Small intestine (tissue), 7 donors: ENCODE measurements at regions not wholly inside any gene's neighbourhood (a gene's known extent, or its start where the extent isn't known, plus 50 kb on each side); places are given as distances from the start of the nearest gene placed in this dataset.
A peak's percentile ranks its signal among the peaks of the same experiment; 100 is the strongest.
"Not testable (repeated sequence)": the region's sequence is repeated elsewhere in the genome, so short reads cannot be mapped to it uniquely, and the experiment has no call there.

ENCODE experiments used
- DNase-seq, 2 donors: peaks; one replicate each; pipeline versions ENCODE4 v3.0.0 to v3.0.0-alpha.2; 2013
- FAIRE-seq: peaks from 2 replicates; lab custom pipeline; 2012; peaks lifted over from hg19 to GRCh38; lab: Jason Lieb, UNC
- H3K27ac ChIP-seq, 3 donors: one replicate each; pipeline ENCODE4 v1.5.1; 2013; ENCODE audit warnings: low read length in 2 of 3, mild to moderate bottlenecking in 2 of 3, control low read depth in 1 of 3, inconsistent platforms in 1 of 3, low read depth in 1 of 3, moderate library complexity in 1 of 3
- H3K27me3 ChIP-seq, 3 donors: one replicate each; pipeline ENCODE4 v1.6.1; 2013; ENCODE audit warnings: low read length in 3 of 3, inconsistent platforms in 1 of 3; ENCODE audit not compliant: control insufficient read depth in 3 of 3, insufficient read depth in 3 of 3
- H3K36me3 ChIP-seq, 3 donors: one replicate each; pipeline ENCODE4 v1.6.1; 2013; ENCODE audit warnings: low read length in 3 of 3, inconsistent platforms in 1 of 3, low read depth in 1 of 3, mild to moderate bottlenecking in 1 of 3, moderate library complexity in 1 of 3; ENCODE audit not compliant: control insufficient read depth in 3 of 3, insufficient read depth in 2 of 3
- H3K4me1 ChIP-seq, 3 donors: one replicate each; pipeline ENCODE4 v1.6.1; 2013; ENCODE audit warnings: low read length in 2 of 3, inconsistent platforms in 1 of 3, low read depth in 1 of 3, mild to moderate bottlenecking in 1 of 3, moderate library complexity in 1 of 3; ENCODE audit not compliant: control insufficient read depth in 3 of 3, insufficient read depth in 2 of 3
- H3K4me3 ChIP-seq, 3 donors: one replicate each; pipeline ENCODE4 v1.5.1; 2013; ENCODE audit warnings: low read length in 3 of 3, control low read depth in 1 of 3, inconsistent platforms in 1 of 3, low read depth in 1 of 3, mild to moderate bottlenecking in 1 of 3, moderate library complexity in 1 of 3
- H3K9me3 ChIP-seq, 2 donors: one replicate each; pipeline ENCODE4 v1.6.1; 2013; ENCODE audit warnings: low read depth in 1 of 2, low read length in 1 of 2; ENCODE audit not compliant: control insufficient read depth in 2 of 2, insufficient read depth in 1 of 2
- WGBS, 3 donors: extraction: QIAGEN DNeasy Blood & Tissue Kit; methylation state at CpG; one replicate each; pipeline ENCODE4 v1.1.7; 2013; 5-methylcytosine and 5-hydroxymethylcytosine counted together
- donor health status: healthy with polysubstance abuse.
- donor health status: control.
- donor health status: control.
- donor health status: Bipolar disorder and iron deficiency.
- donor health status: healthy.

GRCh38 chr2:234697300-234697876 is 200.5 kb upstream of the ARL4C start:
- H3K9me3 ChIP-seq = peaks cover 0 to 21% of the 10 kb centered on the region in 2 donors
- FAIRE-seq = not testable (repeated sequence)
- peak in 1 of 2 donors; percentile 50 for DNase-seq

GRCh38 chr2:234695981-234696380 is 199.1 kb upstream of the ARL4C start:
- Histone ChIP-seq H3K36me3 (no peaks in the 10 kb centered on the region), H3K4me1 (no peaks in the 10 kb centered on the region), H3K27me3 (no peaks in the 10 kb centered on the region), H3K27ac (no peak overlapping the region), H3K9me3 (peaks cover 0 to 21% of the 10 kb centered on the region in 2 donors), H3K4me3 (no peak overlapping the region)
- no peak for FAIRE-seq
- no peak for DNase-seq
- WGBS, 3 donors = 68 to 77% (median 74%) methylated on average over 2 of the region's 2 CpGs

More at GRCh38 chr2:234697300-234697876, 200.5 kb upstream of the ARL4C start:
- not testable (repeated sequence) for H3K4me3 ChIP-seq, H3K36me3 ChIP-seq, H3K27me3 ChIP-seq, H3K4me1 ChIP-seq, H3K27ac ChIP-seq

DNA sequence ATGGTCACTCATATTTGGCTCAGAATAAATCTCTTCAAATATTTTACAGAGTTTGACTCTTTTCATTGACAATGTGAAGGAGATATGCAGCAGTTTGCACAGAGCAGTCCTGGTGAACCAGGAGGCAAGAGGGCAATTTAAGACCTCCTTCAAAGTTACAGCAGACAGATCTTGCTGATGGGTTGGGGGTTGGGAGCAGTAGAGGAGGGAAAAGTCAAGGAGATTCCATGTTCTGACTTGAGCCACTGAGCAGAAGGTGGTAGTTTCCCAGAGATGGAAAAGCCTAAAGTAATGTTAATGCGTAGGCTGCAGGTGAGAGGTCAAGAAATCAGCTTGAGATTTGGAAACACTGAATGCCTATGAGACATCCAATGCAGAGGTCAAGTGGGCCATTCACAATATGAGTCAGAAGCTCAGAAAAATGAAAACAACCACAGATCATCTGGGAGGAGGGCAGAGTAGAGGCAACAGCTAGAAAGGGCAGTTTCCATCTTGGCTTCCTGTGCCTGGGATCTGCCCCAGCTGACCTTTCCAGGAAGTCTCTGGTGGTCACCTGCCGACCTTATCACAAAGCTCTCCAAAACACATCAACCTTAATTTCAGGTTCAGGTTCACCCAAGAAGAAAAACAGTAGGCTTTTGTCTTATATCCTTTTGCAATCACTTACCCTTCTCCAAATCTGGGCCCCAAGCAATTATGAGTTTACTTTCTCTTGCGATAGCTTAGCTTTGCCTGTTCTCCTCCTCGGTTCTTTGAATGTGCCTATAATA is 197.5 kb upstream of the ARL4C start:
- no peak overlapping the region for H3K4me3 ChIP-seq
- DNase-seq (peak in 1 of 2 donors; percentile 29), FAIRE-seq (no peak)
- no peaks in the 10 kb centered on the region for H3K4me1 ChIP-seq
- H3K9me3 ChIP-seq = peaks cover 0 to 21% of the 10 kb centered on the region in 2 donors
- no peaks in the 10 kb centered on the region for H3K36me3 ChIP-seq
- WGBS, 3 donors = 37 to 58% (median 38%) methylated on average over 4 of the region's 4 CpGs
- H3K27ac ChIP-seq = peak overlapping the region in 1 of 3 donors; percentile 1
- no peaks in the 10 kb centered on the region for H3K27me3 ChIP-seq

- not testable (repeated sequence) for H3K4me3 ChIP-seq, FAIRE-seq, H3K27ac ChIP-seq, H3K36me3 ChIP-seq, H3K27me3 ChIP-seq, H3K4me1 ChIP-seq, DNase-seq
- peaks cover 0 to 18% of the 10 kb centered on the region in 2 donors for H3K9me3 ChIP-seq
- 35 to 45% (median 39%) methylated on average over 2 of the region's 2 CpGs for WGBS, 3 donors
Observed at GRCh38 chr2:234693681-234694190, 196.9 kb upstream of the ARL4C start.

DNA sequence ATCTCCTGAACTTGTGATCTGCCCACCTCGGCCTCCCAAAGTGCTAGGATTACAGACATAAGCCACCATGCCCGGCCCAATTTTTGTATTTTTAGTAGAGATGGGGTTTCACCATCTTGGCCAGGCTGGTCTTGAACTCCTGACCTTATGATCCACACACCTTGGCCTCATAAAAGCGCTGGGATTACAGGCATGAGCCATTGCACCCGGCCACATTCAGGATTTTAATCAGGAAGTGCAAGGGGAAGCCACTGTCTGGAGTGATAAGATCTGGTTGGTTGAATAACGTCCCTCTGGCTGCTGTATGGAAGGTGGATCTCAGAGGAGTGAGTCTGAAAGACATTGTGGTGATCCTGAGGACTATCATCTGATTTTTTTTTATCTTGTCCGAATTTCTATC is 196.3 kb upstream of the ARL4C start:
- H3K36me3 ChIP-seq, H3K4me3 ChIP-seq, DNase-seq, H3K4me1 ChIP-seq, FAIRE-seq, H3K27ac ChIP-seq, H3K27me3 ChIP-seq: not testable (repeated sequence)
- 57 to 75% (median 66%) methylated on average over 6 of the region's 6 CpGs for WGBS, 3 donors
- peaks cover 0 to 18% of the 10 kb centered on the region in 2 donors for H3K9me3 ChIP-seq

- H3K4me1 ChIP-seq = no peaks in the 10 kb centered on the region
- WGBS, 3 donors = 60 to 69% (median 62%) methylated on average over 6 of the region's 6 CpGs
- DNase-seq (no peak), FAIRE-seq (no peak)
- no peaks in the 10 kb centered on the region for H3K27me3 ChIP-seq
- H3K36me3 ChIP-seq = no peaks in the 10 kb centered on the region
- peaks cover 0 to 16% of the 10 kb centered on the region in 2 donors for H3K9me3 ChIP-seq
- no peak overlapping the region for H3K4me3 ChIP-seq
- H3K27ac ChIP-seq = no peak overlapping the region
Observed at GRCh38 chr2:234691968-234692955, 195.4 kb upstream of the ARL4C start.

DNA sequence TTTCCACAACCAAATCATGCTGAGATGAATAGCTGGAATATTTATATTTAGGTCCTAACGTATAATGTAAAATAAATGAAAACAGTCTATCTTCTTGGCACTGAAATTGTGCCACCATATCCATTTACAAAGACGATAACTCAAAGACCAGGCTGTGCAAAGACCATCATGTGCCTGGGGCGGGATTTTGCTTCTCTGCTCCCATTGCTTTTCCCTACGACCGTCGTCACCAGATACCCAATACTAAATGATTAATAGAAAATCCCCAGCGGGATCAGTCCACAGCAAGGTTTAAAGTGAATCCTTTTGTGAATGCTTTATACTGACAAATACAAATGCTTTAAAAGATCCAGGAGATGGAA is 194.3 kb upstream of the ARL4C start:
- no peaks in the 10 kb centered on the region for H3K36me3 ChIP-seq
- H3K27me3 ChIP-seq = no peaks in the 10 kb centered on the region
- no peak overlapping the region for H3K27ac ChIP-seq
- no peaks in the 10 kb centered on the region for H3K4me1 ChIP-seq
- FAIRE-seq (no peak), DNase-seq (no peak)
- no peak overlapping the region for H3K4me3 ChIP-seq
- WGBS, 3 donors = 39 to 73% (median 67%) methylated on average over 7 of the region's 7 CpGs
- H3K9me3 ChIP-seq = peaks cover 0 to 7% of the 10 kb centered on the region in 2 donors
